GM20000 (cell line): ENCODE measurements at regions not wholly inside any gene's neighbourhood (a gene's known extent, or its start where the extent isn't known, plus 50 kb on each side); places are given as distances from the start of the nearest gene placed in this dataset.
"Not testable (repeated sequence)": the region's sequence is repeated elsewhere in the genome, so short reads cannot be mapped to it uniquely, and the experiment has no call there.

Source experiments
- DNase-seq: peaks from one replicate; pipeline ENCODE4 v3.0.0; 2012; ENCODE audit warnings: low spot score
- CTCF ChIP-seq: IDR thresholded peaks from 2 replicates; pipeline ENCODE4 v1.5.1; 2012; ENCODE audit warnings: mild to moderate bottlenecking, control low read depth; ENCODE audit errors: extremely low read depth, missing control alignments

- TF ChIP-seq CTCF, result no peak
- no peak for DNase-seq
Observed at GRCh38 chr7:145134377-145134776, 298.5 kb upstream of the TPK1 start.

- no peak for TF ChIP-seq CTCF
Observed at GRCh38 chr7:145123502-145123901, 287.6 kb upstream of the TPK1 start.

GRCh38 chr7:145106001-145106400 lies 270.1 kb upstream of the TPK1 start:
- TF ChIP-seq CTCF, result no peak
- no peak for DNase-seq

More at GRCh38 chr7:145123502-145123901, 287.6 kb upstream of the TPK1 start:
- DNase-seq, result no peak

- no peak for TF ChIP-seq CTCF
- DNase-seq, result no peak
Observed at GRCh38 chr7:145105561-145105960, 269.7 kb upstream of the TPK1 start.

- no peak for TF ChIP-seq CTCF
- DNase-seq, result no peak
Observed at GRCh38 chr7:145104400-145104799, 268.5 kb upstream of the TPK1 start.

- not testable (repeated sequence) for DNase-seq
Observed at GRCh38 chr7:145102199-145102598, 266.3 kb upstream of the TPK1 start.

- no peak for DNase-seq
- TF ChIP-seq CTCF, result no peak
Observed at GRCh38 chr7:145092766-145093165, 256.9 kb upstream of the TPK1 start.

GRCh38 chr7:145088111-145088745 lies 252.4 kb upstream of the TPK1 start:
- no peak for DNase-seq

More at GRCh38 chr7:145088111-145088745, 252.4 kb upstream of the TPK1 start:
- TF ChIP-seq CTCF, result no peak
